Globus pallidus (tissue), 1 donor: ENCODE measurements at regions not wholly inside any gene's neighbourhood (a gene's known extent, or its start where the extent isn't known, plus 50 kb on each side); places are given as distances from the start of the nearest gene placed in this dataset.

ENCODE experiments used
- DNase-seq: peaks from one replicate; pipeline ENCODE4 v3.0.0-alpha.2; 2015; ENCODE audit warnings: low spot score

DNA sequence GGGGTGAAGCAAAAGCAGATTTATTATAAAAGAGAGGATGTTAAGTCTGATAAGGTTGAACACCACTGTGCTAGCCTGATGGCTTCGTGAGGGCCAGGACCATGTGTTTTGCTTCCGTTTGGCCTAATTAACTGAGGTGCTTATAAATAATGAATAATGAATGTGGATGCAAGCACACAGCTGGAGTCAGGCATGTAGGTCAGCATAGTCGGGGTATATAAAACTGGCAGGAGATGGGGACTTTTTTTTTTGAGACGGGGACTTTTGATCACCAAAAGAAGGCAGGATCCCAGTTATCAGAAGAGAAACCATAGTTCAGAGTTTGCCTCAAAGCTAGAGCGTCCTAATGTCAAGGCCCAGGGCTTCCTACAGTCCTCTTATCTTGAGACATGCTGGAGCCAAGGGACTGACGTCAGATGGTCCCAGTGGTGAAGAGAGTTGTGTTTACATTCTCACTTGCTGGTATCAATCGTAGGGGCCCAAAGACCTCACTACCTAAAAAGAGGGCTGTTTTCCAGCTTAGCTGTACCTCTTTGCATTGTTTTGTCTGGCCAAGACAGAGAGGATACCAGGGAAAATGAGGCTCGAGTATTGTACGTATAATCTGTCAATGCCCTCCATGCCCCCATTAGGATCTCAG is 50.4 kb downstream of the RTL9 start:
- no peak for DNase-seq

GRCh38 chrX:110409925-110410324 is 51.3 kb downstream of the RTL9 start:
- no peak for DNase-seq

GRCh38 chrX:110410603-110411002 is 52.0 kb downstream of the RTL9 start:
- DNase-seq: no peak

- peak; percentile 40 for DNase-seq
Observed at GRCh38 chrX:110412971-110413726, 54.5 kb downstream of the RTL9 start.

- no peak for DNase-seq
Observed at GRCh38 chrX:110413727-110414124, 55.1 kb downstream of the RTL9 start.

DNA sequence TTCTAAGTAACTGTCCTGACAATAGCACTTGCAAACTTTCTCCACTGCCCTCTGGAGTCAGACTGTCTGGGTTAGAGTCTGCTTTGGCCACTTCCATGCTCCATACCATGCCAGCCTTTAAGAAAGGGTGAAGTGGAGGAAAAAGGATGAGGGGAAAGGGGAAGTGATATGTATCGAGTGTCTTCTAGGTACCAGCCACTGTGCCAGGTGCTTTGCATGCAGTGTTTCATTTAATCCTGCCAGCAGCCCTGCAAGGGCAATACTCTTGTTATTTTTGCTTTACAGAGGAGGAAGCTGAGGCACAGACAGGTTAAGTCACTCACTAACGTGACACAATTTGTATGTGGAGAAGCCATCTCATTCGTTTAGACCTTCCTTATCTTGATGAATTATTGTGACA is 55.6 kb downstream of the RTL9 start:
- no peak for DNase-seq

DNA sequence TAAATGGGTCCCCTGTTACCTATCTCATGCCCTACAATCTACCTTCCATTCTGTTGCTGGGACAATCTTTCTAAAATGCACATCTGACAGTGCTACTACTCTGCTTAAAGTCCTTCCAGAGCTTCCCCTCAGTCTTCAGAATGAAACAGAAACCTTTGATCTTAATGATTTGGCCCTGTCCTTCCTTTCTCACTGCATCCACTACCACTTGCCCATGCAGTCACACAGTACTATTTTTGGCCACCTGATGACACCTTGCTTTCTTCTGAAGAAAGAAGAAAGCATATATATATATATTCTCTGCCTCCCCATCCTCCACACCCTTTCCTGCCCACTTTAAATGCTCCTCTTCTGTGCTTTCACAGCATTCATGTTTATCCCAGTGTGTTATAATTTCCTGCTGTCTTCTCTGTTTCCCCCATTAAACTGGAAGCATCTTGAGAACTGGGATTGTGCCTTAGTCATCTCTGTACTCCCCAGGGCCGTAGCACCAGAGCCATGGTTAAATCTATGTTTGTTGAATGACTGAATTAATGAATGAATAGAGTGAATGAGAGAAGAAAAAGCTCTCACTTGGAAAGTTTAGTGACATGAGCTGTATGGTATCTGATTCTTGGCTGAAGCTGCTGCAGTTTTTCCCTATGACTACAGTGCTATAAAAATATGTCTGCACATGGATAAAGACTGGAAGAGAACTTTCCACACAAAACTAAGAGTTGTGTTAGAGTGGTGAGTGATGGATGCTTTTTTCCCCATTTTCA is 56.2 kb downstream of the RTL9 start:
- no peak for DNase-seq

- DNase-seq: no peak
Observed at GRCh38 chrX:110415440-110416170, 57.0 kb downstream of the RTL9 start.

DNA sequence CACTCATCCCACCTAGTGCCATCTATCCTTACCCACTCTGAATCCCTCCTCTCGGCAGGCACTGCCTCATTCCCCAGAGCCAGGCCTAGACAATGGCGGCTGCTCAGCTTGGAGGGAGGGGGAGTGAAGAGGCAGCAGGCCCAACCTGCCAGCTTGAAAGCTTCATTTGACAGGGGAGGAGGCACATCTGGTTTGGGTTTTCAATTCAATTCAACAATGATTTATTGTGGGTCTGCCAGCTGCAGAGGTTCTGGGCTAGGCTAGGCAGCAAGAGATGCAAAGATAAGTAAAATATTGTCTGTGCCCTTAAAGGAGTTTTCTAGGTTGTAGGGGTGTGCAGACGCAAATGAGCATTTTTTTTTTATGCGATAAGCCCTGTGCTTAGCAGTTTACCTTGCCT is 58.5 kb downstream of the RTL9 start:
- peak; percentile 54 for DNase-seq

DNA sequence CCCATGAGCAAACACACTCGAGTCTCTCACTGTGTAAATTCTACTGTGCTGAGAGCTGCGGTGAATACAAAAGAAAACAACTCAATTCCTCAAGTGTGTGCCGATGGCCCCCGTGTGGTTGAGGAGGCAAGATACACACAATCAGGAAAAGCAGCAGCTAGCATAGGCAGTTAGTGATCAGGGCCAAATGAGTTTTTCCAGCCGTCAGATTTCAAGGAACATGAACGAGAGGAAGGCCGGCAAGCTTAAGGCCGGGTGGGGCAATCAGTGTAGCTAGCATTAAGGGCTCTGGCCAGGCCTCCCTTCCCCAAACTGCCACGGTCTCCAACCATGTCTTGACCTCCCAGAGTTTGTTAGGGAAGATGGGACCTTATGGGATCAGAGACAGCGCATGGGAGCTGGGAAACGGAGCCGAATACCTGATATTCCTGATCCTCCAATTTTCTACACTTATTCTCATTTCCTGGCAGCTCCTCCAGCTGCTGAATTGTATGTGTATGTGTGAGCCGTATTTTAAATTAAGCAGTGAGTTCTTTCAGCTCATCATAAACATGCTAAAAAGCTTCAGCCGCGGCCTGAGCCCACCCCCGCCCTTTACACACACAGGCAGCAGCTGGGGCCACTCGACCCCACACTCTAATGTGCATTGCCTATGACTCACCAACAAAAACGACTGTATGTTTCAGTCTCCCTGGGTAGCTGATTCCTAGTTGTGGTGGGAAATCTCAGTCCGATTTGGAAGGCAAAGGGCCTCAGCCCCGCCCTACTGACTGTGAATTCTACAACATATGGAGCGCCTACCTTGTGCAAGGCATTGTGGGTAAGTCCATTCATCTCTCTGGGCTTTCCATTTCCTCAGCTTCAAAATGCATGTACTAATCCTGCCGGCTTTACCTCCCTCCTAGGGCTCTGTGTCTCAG is 59.9 kb downstream of the RTL9 start:
- DNase-seq: peak; percentile 28

DNA sequence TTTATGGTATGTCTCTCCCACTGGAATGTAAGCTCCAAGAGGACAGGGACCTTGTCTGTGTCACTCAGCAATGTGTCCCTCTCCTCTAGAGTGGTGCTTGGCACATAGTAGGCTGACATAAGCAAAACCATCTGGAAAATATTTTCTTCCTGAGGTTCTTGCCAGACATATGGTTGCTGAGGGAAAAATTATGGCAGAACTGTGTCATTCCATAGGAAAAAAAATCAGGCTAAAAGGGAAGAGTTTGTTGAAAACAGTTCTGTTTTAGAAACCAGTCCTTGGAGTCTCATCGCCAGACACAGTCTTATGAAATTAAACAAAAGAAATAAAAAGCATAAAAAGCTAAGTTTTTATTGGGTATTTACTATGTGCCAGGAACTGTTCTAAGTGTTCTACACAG is 60.9 kb downstream of the RTL9 start:
- DNase-seq: no peak

GRCh38 chrX:110420771-110421499 is 62.3 kb downstream of the RTL9 start:
- DNase-seq: peak; percentile 89

DNA sequence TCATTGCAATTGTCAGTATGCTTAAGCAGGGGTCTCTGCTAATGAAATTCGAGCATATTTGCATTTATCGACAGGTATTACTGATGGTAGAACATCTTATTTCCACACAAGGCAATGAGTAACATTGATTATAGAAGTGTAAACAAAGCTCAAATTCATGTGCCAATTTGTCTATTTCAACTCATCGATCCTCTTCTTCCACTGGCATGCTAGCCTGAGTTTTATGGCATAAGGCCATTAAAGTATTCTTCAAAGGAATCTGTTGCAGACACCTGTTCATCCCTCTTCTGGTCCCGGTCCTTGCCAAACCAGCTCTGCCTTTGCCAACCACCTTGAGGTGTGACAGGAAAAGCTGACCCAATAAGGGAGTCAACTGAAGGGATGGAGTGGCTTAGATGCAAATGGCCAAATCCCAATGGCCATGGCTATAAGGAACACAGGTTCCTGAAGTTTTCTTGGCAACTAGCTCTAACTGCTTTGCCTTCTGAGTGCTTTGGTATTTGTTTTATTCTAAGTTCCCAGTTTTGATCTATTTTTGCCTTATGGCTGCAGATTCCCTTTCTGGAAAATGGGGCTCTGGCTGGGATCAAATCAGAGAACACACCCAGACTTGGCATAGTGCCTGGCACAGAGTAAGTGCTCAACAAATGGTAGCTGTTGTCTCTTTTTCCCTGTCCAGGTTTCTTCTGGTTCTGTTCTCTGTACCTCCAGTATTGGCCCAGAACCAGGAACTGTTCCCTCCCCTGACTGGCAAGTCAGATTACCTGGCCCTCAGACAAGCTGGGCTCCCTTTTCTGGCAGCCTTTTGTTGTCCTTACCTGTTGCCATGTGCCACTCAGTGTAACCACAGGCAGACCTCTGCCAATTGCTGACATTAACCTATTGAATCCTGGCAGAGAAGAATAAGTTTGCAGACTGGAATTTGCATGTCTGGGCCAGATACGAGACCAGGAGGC is 63.1 kb downstream of the RTL9 start:
- DNase-seq: no peak

- DNase-seq: no peak
Observed at GRCh38 chrX:110425222-110426154, 66.8 kb downstream of the RTL9 start.

- no peak for DNase-seq
Observed at GRCh38 chrX:110426155-110426504, 67.5 kb downstream of the RTL9 start.

GRCh38 chrX:110427076-110427475 is 68.4 kb downstream of the RTL9 start:
- DNase-seq: no peak

DNA sequence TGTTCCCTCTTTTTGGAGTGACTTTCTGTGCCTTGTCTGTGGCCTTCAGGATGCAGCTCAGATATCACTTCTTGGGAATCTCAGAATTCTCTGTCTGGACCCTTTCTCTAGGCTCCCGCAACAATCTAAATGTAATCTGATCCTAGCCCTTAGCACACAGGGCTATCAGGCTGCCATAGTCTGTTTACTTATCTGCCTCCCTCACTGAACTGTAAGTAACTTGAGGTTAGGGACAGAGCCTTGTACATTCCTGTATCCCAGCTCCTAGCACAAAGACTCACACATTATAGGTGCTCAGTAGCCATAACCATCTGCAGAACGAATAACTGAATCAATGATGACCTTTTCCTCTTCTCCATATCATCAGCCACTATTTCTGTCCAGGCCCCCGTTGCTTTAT is 69.5 kb downstream of the RTL9 start:
- DNase-seq: no peak

DNA sequence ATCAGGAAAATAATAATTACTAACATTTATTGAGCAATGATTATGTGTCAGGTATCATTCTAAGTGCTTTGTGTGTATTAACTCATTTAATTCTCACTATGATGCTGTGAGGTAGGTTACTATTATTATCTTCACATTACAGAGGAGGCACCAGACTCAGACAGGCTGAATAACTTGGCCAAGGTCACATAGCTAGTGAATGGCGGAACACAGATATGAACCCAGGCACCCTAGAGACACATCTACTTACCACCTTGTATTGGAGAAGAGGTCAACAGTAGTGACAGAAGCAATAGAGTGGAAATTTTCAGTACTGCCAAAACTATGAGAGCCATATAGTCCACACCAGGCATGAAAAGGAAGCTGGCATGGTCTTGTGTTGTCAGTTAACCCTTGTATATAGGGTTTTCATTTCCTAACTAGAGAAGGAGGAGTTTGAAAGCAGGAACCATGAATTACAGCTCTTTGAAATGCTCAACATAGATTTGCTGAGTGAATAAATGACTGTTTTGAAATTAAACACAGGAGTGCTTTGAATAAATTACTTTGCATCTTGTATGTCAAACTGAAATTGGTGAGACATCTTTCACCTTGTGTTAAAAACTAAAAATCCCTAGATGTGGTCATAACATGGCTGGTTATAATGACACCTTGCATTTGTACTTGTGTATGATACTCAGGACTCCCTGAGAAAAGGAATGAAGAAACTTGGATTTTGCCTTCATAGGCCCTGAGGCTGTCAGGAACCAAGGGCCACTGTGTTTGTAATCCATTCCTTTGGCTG is 71.8 kb downstream of the RTL9 start:
- no peak for DNase-seq
